Activated CD4-positive, alpha-beta memory T cell treated with anti-CD3 and anti-CD28 coated beads, Interleukin-2, amount 10 ng/mL, durations not matched to agents 7 days and 5 days (primary cell): ENCODE measurements at regions not wholly inside any gene's neighbourhood (a gene's known extent, or its start where the extent isn't known, plus 50 kb on each side); places are given as distances from the start of the nearest gene placed in this dataset.
"Not testable (repeated sequence)": the region's sequence is repeated elsewhere in the genome, so short reads cannot be mapped to it uniquely, and the experiment has no call there.

Experiments
- CTCF ChIA-PET: fragments of 350-600 bp; sonication (Branson Sonifier 250); formaldehyde crosslinking; loops from one replicate; lab custom pipeline; 2021; ENCODE audit warnings: antibody characterized with exemption, inconsistent platforms; lab: Charles Lee
- POLR2A ChIA-PET: fragments of 350-600 bp; sonication (Branson Sonifier 250); formaldehyde crosslinking; loops from one replicate; lab custom pipeline; 2021; ENCODE audit warnings: antibody characterized with exemption; lab: Charles Lee
- DNase-seq: peaks from one replicate; pipeline ENCODE4 v3.0.0-alpha.2; 2020
- H3K27ac Mint-ChIP-seq: one replicate; pipeline ENCODE4 v1.8.0; 2021; ENCODE audit warnings: mild to moderate bottlenecking, mixed read lengths
- H3K27me3 Mint-ChIP-seq: one replicate; pipeline ENCODE4 v1.8.0; 2021; ENCODE audit warnings: mixed read lengths
- H3K36me3 Mint-ChIP-seq: one replicate; pipeline ENCODE4 v1.8.0; 2021; ENCODE audit warnings: low read depth, mixed read lengths
- H3K4me1 Mint-ChIP-seq: one replicate; pipeline ENCODE4 v1.8.0; 2021; ENCODE audit warnings: mixed read lengths
- H3K4me3 Mint-ChIP-seq: one replicate; pipeline ENCODE4 v1.8.0; 2021; ENCODE audit warnings: mild to moderate bottlenecking, mixed read lengths
- H3K9me3 Mint-ChIP-seq: one replicate; pipeline ENCODE4 v1.8.0; 2021; ENCODE audit warnings: mixed read lengths

DNA sequence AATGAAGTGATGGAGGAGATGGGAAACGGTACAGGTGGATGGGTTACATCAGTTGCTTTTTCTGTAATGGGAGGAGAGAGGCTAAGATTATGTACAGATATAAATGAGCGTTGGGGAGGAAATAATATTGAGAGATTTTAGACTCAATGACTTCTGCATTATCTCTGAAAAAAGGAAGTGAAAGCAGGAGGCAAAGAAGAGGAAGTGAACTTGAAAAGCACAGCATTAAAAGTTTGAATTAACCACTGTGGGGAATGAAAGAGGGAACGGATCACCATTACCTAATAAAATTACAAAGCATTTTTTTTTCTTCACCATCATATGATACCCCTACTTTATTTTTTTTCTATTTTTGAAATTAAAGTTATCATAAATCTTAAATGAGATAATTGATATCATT is 1025.5 kb downstream of the RPA4 start:
- CTCF ChIA-PET, result no interaction called here
- no peaks in the 10 kb centered on the region for H3K4me1 Mint-ChIP-seq

GRCh38 chrX:97915390-97915789 is 1031.7 kb downstream of the RPA4 start:
- H3K27me3 Mint-ChIP-seq, CTCF ChIA-PET, H3K4me1 Mint-ChIP-seq, H3K9me3 Mint-ChIP-seq, POLR2A ChIA-PET, DNase-seq, H3K27ac Mint-ChIP-seq, H3K36me3 Mint-ChIP-seq, H3K4me3 Mint-ChIP-seq: not testable (repeated sequence)

More for the DNA sequence above, 1025.5 kb downstream of the RPA4 start:
- POLR2A ChIA-PET, result no interaction called here
- no peak overlapping the region for H3K27ac Mint-ChIP-seq
- H3K36me3 Mint-ChIP-seq, result no peaks in the 10 kb centered on the region
- no peak for DNase-seq
- H3K27me3 Mint-ChIP-seq, result no peaks in the 10 kb centered on the region
- no peak overlapping the region for H3K4me3 Mint-ChIP-seq
- no peaks in the 10 kb centered on the region for H3K9me3 Mint-ChIP-seq

- H3K27ac Mint-ChIP-seq, H3K9me3 Mint-ChIP-seq, DNase-seq, H3K36me3 Mint-ChIP-seq, H3K4me3 Mint-ChIP-seq, H3K4me1 Mint-ChIP-seq, POLR2A ChIA-PET, CTCF ChIA-PET, H3K27me3 Mint-ChIP-seq: not testable (repeated sequence)
These were observed 1037.5 kb downstream of the RPA4 start for GRCh38 chrX:97921223-97921622.

DNA sequence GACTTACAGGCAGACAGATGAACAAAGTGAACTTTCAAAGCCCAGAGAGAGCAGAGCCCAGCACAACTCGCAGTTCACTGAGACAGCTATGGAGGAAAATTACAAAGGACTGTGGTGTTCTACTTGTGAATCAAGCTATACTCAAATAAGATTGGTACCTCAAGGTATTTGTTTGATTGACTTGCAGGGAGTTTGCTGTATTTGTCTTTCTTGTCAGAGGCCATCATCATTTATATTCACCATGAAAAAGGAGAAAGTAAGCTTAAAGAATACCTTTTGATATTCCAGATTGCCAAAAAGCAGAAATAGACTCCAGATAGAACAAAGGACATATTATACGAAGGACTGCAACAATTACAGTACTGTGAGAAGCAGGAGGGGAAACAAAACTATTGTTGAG is 1047.9 kb downstream of the RPA4 start:
- POLR2A ChIA-PET, result no interaction called here
- no peak overlapping the region for H3K27ac Mint-ChIP-seq

DNA sequence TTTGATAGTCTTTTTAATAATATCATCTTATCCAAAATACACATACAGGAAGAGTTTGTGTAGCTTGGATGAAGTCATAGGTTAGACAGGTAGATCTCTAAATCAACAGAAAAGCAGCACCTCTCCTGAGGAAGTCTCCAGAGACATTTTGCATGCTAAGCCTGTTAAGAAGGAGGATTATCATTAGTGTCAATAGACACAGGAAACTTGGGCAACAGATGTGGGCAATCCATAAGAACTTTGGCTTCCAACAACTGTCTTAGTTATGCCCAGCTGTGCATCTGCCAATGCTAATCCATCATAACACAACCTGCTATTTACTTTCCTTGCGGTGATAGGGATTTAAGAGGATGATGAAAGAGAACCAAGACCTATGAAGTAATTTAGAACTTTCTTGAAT is 1052.6 kb downstream of the RPA4 start:
- no peaks in the 10 kb centered on the region for H3K27me3 Mint-ChIP-seq
- ChIA-PET CTCF (no interaction called here), POLR2A (no interaction called here)
- H3K4me1 Mint-ChIP-seq, result no peaks in the 10 kb centered on the region
- H3K9me3 Mint-ChIP-seq, result no peaks in the 10 kb centered on the region
- H3K4me3 Mint-ChIP-seq, result no peak overlapping the region
- no peak overlapping the region for H3K27ac Mint-ChIP-seq
- no peak for DNase-seq
- no peaks in the 10 kb centered on the region for H3K36me3 Mint-ChIP-seq

More for the DNA sequence above, 1047.9 kb downstream of the RPA4 start:
- no peaks in the 10 kb centered on the region for H3K36me3 Mint-ChIP-seq
- peaks cover 4% of the 10 kb centered on the region for H3K9me3 Mint-ChIP-seq
- H3K4me1 Mint-ChIP-seq, result no peaks in the 10 kb centered on the region
- H3K4me3 Mint-ChIP-seq, result no peak overlapping the region
- H3K27me3 Mint-ChIP-seq, result no peaks in the 10 kb centered on the region
- CTCF ChIA-PET, result no interaction called here
- no peak for DNase-seq

GRCh38 chrX:97938706-97939105 is 1055.0 kb downstream of the RPA4 start:
- CTCF ChIA-PET, result no interaction called here

GRCh38 chrX:97968376-97969163 is 1084.9 kb downstream of the RPA4 start:
- CTCF ChIA-PET, result no interaction called here
- Mint-ChIP-seq H3K36me3 (no peaks in the 10 kb centered on the region), H3K27me3 (no peaks in the 10 kb centered on the region), H3K27ac (no peak overlapping the region), H3K4me3 (no peak overlapping the region), H3K4me1 (no peaks in the 10 kb centered on the region), H3K9me3 (no peaks in the 10 kb centered on the region)
- DNase-seq, result no peak
- POLR2A ChIA-PET, result no interaction called here

More at GRCh38 chrX:97938706-97939105, 1055.0 kb downstream of the RPA4 start:
- Mint-ChIP-seq H3K4me1 (no peaks in the 10 kb centered on the region), H3K36me3 (no peaks in the 10 kb centered on the region), H3K27me3 (no peaks in the 10 kb centered on the region), H3K27ac (no peak overlapping the region), H3K4me3 (no peak overlapping the region), H3K9me3 (no peaks in the 10 kb centered on the region)
- POLR2A ChIA-PET, result no interaction called here
- no peak for DNase-seq

DNA sequence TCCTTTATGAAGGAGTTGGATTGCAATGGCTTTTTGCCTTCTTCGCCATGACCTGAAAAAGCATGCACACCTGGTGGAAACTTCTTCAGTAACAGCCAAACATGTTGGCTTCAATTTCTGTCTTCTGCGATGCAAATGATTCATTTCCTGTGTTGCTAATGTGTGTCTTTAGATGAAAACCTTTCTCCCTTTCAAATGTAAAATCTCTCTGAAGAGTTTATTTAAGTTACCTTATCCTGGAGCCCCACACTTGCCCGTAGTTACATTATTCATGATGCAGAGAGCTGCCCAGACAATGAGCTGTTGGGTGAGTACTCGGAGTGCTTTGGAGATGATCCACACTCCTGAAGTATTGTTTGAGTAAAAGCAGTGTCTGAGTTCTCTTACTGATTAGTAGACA is 1100.9 kb downstream of the RPA4 start:
- Mint-ChIP-seq H3K36me3 (no peaks in the 10 kb centered on the region), H3K4me3 (no peak overlapping the region), H3K4me1 (no peaks in the 10 kb centered on the region), H3K27ac (no peak overlapping the region), H3K27me3 (no peaks in the 10 kb centered on the region), H3K9me3 (no peaks in the 10 kb centered on the region)
- ChIA-PET CTCF (no interaction called here), POLR2A (no interaction called here)
- no peak for DNase-seq

DNA sequence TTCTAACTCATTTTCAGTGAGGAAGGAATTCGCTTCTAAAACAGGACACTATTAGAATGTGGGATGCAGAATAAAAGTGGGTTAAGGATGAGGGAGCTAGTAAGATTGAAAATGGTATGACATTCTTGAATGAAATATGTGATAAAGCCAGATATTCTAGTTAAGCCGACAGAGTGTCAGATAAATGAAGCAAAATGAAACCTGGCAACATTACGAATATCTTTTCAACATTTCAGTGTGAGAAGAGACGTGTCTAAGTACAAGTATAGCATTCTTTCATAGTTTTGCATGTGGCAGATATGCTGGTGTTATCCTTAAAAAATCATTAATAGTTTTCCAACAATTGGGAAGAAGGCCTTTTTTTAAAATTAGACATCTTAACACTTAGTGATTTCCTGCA is 1101.4 kb downstream of the RPA4 start:
- ChIA-PET POLR2A (no interaction called here), CTCF (no interaction called here)
- H3K36me3 Mint-ChIP-seq, result no peaks in the 10 kb centered on the region
- no peak overlapping the region for H3K4me3 Mint-ChIP-seq
- H3K27ac Mint-ChIP-seq, result no peak overlapping the region
- no peak for DNase-seq
- H3K27me3 Mint-ChIP-seq, result no peaks in the 10 kb centered on the region
- no peaks in the 10 kb centered on the region for H3K4me1 Mint-ChIP-seq
- no peaks in the 10 kb centered on the region for H3K9me3 Mint-ChIP-seq

DNA sequence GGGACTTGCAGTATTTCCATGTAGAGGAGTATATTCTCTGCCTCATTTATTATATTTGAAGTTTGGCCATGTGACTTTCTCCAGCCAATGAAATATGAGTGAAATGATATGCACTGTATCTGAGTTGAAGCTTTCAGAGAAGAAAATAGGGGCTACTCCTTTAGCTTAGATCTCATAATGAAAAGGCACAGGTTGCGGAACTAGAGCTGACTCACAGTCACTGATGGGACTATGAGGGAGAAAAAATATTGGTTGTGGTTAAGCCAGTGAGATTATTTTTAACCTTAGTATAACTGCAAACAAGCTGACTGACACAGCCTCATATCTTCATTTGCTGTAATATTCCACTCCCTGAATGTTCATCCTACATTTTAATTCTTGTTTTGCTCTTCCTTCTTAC is 1104.3 kb downstream of the RPA4 start:
- POLR2A ChIA-PET, result no interaction called here
- no peaks in the 10 kb centered on the region for H3K27me3 Mint-ChIP-seq
- no peaks in the 10 kb centered on the region for H3K36me3 Mint-ChIP-seq
- no peak overlapping the region for H3K4me3 Mint-ChIP-seq
- H3K4me1 Mint-ChIP-seq, result no peaks in the 10 kb centered on the region
- H3K9me3 Mint-ChIP-seq, result peaks cover 3% of the 10 kb centered on the region
- DNase-seq, result no peak
- no peak overlapping the region for H3K27ac Mint-ChIP-seq
- CTCF ChIA-PET, result no interaction called here

- Mint-ChIP-seq H3K9me3 (peaks cover 3% of the 10 kb centered on the region), H3K36me3 (no peaks in the 10 kb centered on the region), H3K4me1 (no peaks in the 10 kb centered on the region), H3K27me3 (no peaks in the 10 kb centered on the region), H3K4me3 (no peak overlapping the region), H3K27ac (no peak overlapping the region)
- DNase-seq, result no peak
- POLR2A ChIA-PET, result no interaction called here
- CTCF ChIA-PET, result no interaction called here
These were observed 1112.1 kb downstream of the RPA4 start for GRCh38 chrX:97995834-97996233.

GRCh38 chrX:98028691-98029090 is 1145.0 kb downstream of the RPA4 start:
- H3K4me3 Mint-ChIP-seq, result no peak overlapping the region
- H3K27me3 Mint-ChIP-seq, result no peaks in the 10 kb centered on the region
- ChIA-PET CTCF (no interaction called here), POLR2A (no interaction called here)
- no peaks in the 10 kb centered on the region for H3K36me3 Mint-ChIP-seq
- no peak overlapping the region for H3K27ac Mint-ChIP-seq
- H3K9me3 Mint-ChIP-seq, result peaks cover 4% of the 10 kb centered on the region
- H3K4me1 Mint-ChIP-seq, result no peaks in the 10 kb centered on the region
- DNase-seq, result no peak

DNA sequence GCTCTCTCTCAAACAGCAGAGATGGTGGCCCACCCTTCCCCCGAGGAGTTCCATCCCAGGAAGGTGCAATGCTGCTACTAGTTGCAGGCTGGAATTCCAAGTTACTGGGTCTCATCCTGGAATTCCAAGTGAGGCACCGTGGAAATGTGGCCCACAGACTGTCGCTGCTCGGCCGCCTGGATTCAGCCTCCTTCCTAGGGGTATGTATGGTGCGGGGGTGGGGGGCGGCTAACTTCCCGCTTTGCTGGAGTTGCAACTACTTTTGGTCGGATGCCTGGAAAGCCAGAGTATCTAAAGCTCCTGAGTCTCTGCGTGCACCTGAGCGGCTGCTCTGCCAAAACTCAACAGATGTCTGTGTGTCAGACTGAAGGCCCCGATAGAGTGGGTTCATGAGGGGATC is 1146.2 kb downstream of the RPA4 start:
- H3K9me3 Mint-ChIP-seq, result peaks cover 4% of the 10 kb centered on the region
- CTCF ChIA-PET, result no interaction called here
- H3K4me1 Mint-ChIP-seq, result no peaks in the 10 kb centered on the region
- no peaks in the 10 kb centered on the region for H3K36me3 Mint-ChIP-seq
- H3K27me3 Mint-ChIP-seq, result no peaks in the 10 kb centered on the region
- POLR2A ChIA-PET, result no interaction called here
- DNase-seq, result no peak
- H3K27ac Mint-ChIP-seq, result no peak overlapping the region
- no peak overlapping the region for H3K4me3 Mint-ChIP-seq

DNA sequence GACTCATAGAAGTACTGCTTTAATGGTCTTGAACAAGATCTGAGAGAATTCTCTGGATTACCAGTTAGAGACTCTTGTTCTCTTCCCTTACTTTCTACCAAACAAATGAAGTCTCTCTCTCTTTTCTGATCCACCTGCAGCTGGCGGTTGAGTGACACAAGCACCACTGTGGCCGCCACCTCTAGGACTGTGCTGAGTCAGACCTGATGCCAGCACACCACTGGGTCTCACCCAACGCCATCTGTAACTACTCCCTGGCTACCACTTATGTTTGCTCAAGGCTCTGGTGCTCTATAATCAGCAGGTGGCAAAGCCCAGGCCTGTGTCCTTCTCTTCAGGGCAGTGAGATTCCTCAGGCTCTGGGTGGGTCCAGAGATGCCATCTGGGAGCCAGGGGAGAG is 1173.5 kb downstream of the RPA4 start:
- Mint-ChIP-seq H3K36me3 (no peaks in the 10 kb centered on the region), H3K4me1 (no peaks in the 10 kb centered on the region), H3K4me3 (no peak overlapping the region), H3K27me3 (no peaks in the 10 kb centered on the region), H3K9me3 (no peaks in the 10 kb centered on the region), H3K27ac (no peak overlapping the region)
- ChIA-PET CTCF (no interaction called here), POLR2A (no interaction called here)
- DNase-seq, result no peak
